Naive thymus-derived CD4-positive, alpha-beta T cell (primary cell): ENCODE measurements at regions not wholly inside any gene's neighbourhood (a gene's known extent, or its start where the extent isn't known, plus 50 kb on each side); places are given as distances from the start of the nearest gene placed in this dataset.

Source experiments
- ATAC-seq: fragments of 150-1000 bp; cut with Tn5 transposase; 2 replicates; pipeline ENCODE4 v1.10.0; 2021; ENCODE audit warnings: mild to moderate bottlenecking, moderate library complexity
- CTCF ChIA-PET: fragments of 350-600 bp; sonication (Branson Sonifier 250); formaldehyde crosslinking; loops from one replicate; lab custom pipeline; 2021; ENCODE audit warnings: antibody characterized with exemption; lab: Charles Lee
- POLR2A ChIA-PET: fragments of 350-600 bp; sonication (Branson Sonifier 250); formaldehyde crosslinking; loops from one replicate; lab custom pipeline; 2021; ENCODE audit warnings: antibody characterized with exemption, inconsistent platforms; lab: Charles Lee
- DNase-seq, 9 donors: peaks; one replicate each; pipeline versions ENCODE4 v3.0.0 to v3.0.0-alpha.2; 2020 to 2022; ENCODE audit warnings: mixed read lengths in 1 of 9
- H3K27ac ChIP-seq: one replicate; pipeline ENCODE4 v1.7.0; 2013; ENCODE audit warnings: mild to moderate bottlenecking, low read depth, low read length, moderate library complexity
- H3K27me3 ChIP-seq, 2 donors: one replicate each; pipeline ENCODE4 v1.7.0; 2013; ENCODE audit warnings: low read length in 2 of 2, mild to moderate bottlenecking in 2 of 2, moderate library complexity in 2 of 2; ENCODE audit not compliant: control insufficient read depth in 2 of 2, insufficient read depth in 2 of 2
- H3K36me3 ChIP-seq, 3 experiments: 1 replicate in 2 of 3; 2 replicates in 1 of 3; pipeline ENCODE4 v1.7.0; 2013; ENCODE audit warnings: low read length in 3 of 3, mild to moderate bottlenecking in 3 of 3, moderate library complexity in 1 of 3; ENCODE audit not compliant: insufficient read depth in 3 of 3, control insufficient read depth in 2 of 3
- H3K4me1 ChIP-seq, 2 donors: one replicate each; pipeline ENCODE4 v1.7.0; 2013; ENCODE audit warnings: low read length in 2 of 2, mild to moderate bottlenecking in 2 of 2, moderate library complexity in 1 of 2; ENCODE audit not compliant: control insufficient read depth in 2 of 2, insufficient read depth in 2 of 2
- H3K4me3 ChIP-seq: 2 replicates; pipeline ENCODE4 v1.7.0; 2013; ENCODE audit warnings: mild to moderate bottlenecking, low read length
- H3K9me3 ChIP-seq, 3 experiments: 1 replicate in 2 of 3; 2 replicates in 1 of 3; pipeline ENCODE4 v1.7.0; 2013; ENCODE audit warnings: low read length in 3 of 3; ENCODE audit not compliant: control insufficient read depth in 2 of 3
- H3K27ac Mint-ChIP-seq, 9 donors: one replicate each; pipeline ENCODE4 v1.8.0; 2020 to 2022; ENCODE audit warnings: mixed read lengths in 9 of 9, mild to moderate bottlenecking in 8 of 9, moderate library complexity in 5 of 9, inconsistent platforms in 2 of 9
- H3K27me3 Mint-ChIP-seq, 5 donors: one replicate each; pipeline ENCODE4 v1.8.0; 2021 to 2022; ENCODE audit warnings: mixed read lengths in 5 of 5, mild to moderate bottlenecking in 1 of 5
- H3K36me3 Mint-ChIP-seq, 5 donors: one replicate each; pipeline ENCODE4 v1.8.0; 2020 to 2022; ENCODE audit warnings: mixed read lengths in 5 of 5, mild to moderate bottlenecking in 3 of 5, inconsistent platforms in 1 of 5
- H3K4me1 Mint-ChIP-seq, 7 donors: one replicate each; pipeline ENCODE4 v1.8.0; 2020 to 2022; ENCODE audit warnings: mixed read lengths in 7 of 7, mild to moderate bottlenecking in 3 of 7, inconsistent platforms in 1 of 7
- H3K4me3 Mint-ChIP-seq, 10 donors: one replicate each; pipeline ENCODE4 v1.8.0; 2020 to 2022; ENCODE audit warnings: mild to moderate bottlenecking in 10 of 10, mixed read lengths in 10 of 10, moderate library complexity in 6 of 10, inconsistent platforms in 2 of 10
- H3K9me3 Mint-ChIP-seq, 11 donors: one replicate each; pipeline ENCODE4 v1.8.0; 2020 to 2022; ENCODE audit warnings: mixed read lengths in 11 of 11, mild to moderate bottlenecking in 4 of 11, inconsistent platforms in 1 of 11, moderate library complexity in 1 of 11
- intact Hi-C, 2 donors: fragments of 100-400 bp; cut with micrococcal nuclease; formaldehyde crosslinking; loops; one replicate each; pipeline ENCODE4 v1.15.1; 2023

DNA sequence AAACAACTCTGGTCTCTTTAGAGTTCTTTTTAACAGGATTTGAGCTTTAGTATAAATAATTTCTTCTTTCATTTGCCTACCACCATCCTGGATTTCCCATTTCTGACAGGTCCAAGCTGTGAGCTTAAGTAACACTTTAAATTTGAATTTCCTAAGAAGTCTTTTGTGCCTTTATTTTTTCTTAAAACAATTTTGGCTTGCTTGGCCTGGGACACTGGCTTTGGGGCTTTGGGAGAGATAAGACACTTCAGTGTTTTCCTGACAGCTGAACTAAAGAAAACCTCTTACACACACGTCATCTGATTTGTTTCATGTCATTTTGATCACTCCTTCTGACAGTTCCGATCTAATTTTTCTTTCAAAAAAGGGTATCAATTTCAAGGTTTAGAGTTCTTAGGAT lies 121.3 kb upstream of the BMPER start:
- no peak overlapping the region for H3K27ac Mint-ChIP-seq
- Histone ChIP-seq H3K9me3 (no peaks in the 10 kb centered on the region), H3K27ac (no peak overlapping the region), H3K36me3 (no peaks in the 10 kb centered on the region), H3K4me3 (no peak overlapping the region), H3K27me3 (no peaks in the 10 kb centered on the region), H3K4me1 (no peaks in the 10 kb centered on the region)
- ChIA-PET POLR2A (no interaction called here), CTCF (no interaction called here)
- no peaks in the 10 kb centered on the region for H3K9me3 Mint-ChIP-seq
- no peaks in the 10 kb centered on the region for H3K4me1 Mint-ChIP-seq
- DNase-seq = no peak
- ATAC-seq = no peak
- H3K36me3 Mint-ChIP-seq = peaks cover 0 to 11% (median 0%) of the 10 kb centered on the region in 5 donors
- no peaks in the 10 kb centered on the region for H3K27me3 Mint-ChIP-seq
- no peak overlapping the region for H3K4me3 Mint-ChIP-seq
- intact Hi-C loops = no loop called here

DNA sequence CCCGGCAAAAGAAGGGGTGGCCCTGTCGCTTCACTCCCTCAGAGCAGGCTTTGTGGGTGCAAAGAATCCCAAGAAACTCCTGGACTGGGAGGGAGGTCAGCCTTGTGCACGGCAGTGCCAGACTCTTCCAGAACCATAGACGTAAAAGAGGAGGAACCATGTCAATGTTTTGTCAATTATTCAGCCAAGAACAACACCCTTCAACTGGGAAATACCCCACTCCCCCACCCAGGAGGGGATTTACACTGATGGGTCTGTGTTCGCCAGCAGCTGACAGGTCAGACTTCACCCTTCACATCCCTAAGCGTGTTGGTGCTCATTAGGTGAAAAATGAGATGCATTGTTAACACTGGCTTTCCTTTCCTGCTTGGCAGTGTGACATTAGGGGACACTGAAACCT lies 116.8 kb upstream of the BMPER start:
- no peaks in the 10 kb centered on the region for H3K27me3 Mint-ChIP-seq
- ChIA-PET POLR2A (no interaction called here), CTCF (no interaction called here)
- DNase-seq (no peak), ATAC-seq (no peak)
- Histone ChIP-seq H3K27ac (no peak overlapping the region), H3K36me3 (no peaks in the 10 kb centered on the region), H3K27me3 (no peaks in the 10 kb centered on the region), H3K4me3 (no peak overlapping the region), H3K4me1 (no peaks in the 10 kb centered on the region), H3K9me3 (no peaks in the 10 kb centered on the region)
- intact Hi-C loops = no loop called here
- no peaks in the 10 kb centered on the region for H3K9me3 Mint-ChIP-seq
- H3K4me3 Mint-ChIP-seq = no peak overlapping the region
- H3K4me1 Mint-ChIP-seq = no peaks in the 10 kb centered on the region
- H3K27ac Mint-ChIP-seq = no peak overlapping the region
- H3K36me3 Mint-ChIP-seq = peaks cover 0 to 6% (median 0%) of the 10 kb centered on the region in 5 donors

DNA sequence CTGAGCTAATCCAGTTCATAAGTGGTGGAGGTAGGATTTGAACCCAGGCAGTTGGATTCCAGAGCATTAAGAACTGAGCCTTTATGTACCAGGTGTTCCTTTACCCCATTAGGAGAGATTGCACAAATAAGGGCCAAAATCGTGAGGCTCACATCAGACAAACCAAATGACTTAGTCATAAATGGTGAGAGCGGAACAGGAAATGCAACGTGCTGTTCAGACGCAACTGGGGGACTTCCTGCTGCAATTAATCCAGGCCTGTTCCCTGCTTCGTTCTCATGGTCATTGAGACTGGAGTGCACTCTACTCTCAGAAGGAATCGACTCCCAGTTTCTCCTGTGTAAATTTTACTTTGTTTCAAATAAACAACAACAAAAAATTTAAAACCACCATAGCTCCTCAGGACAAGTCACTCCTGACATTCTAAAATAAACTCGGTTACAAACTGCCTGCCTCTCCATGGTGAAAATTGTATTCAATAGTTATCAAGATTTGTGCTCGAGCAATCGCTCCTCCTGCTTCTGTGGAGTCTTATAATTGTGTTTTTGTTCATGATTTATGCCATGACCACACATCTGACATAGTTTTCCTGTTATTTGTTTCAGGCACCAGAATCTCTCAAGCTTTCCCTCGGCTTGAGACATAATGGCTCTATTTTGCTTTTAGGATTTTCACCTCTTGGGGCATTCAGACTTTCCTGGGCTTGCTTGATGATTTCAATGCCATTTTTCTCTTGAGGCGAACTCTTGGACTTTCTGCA lies 115.3 kb upstream of the BMPER start:
- H3K27me3 Mint-ChIP-seq = no peaks in the 10 kb centered on the region
- no peak overlapping the region for H3K4me3 ChIP-seq
- ATAC-seq (no peak), DNase-seq (no peak)
- CTCF ChIA-PET = no interaction called here
- H3K27me3 ChIP-seq = no peaks in the 10 kb centered on the region
- no peaks in the 10 kb centered on the region for H3K4me1 Mint-ChIP-seq
- POLR2A ChIA-PET = no interaction called here
- no peaks in the 10 kb centered on the region for H3K9me3 ChIP-seq
- H3K9me3 Mint-ChIP-seq = no peaks in the 10 kb centered on the region
- H3K27ac Mint-ChIP-seq = no peak overlapping the region
- intact Hi-C loops = no loop called here
- no peaks in the 10 kb centered on the region for H3K4me1 ChIP-seq
- no peak overlapping the region for H3K4me3 Mint-ChIP-seq
- no peak overlapping the region for H3K27ac ChIP-seq
- peaks cover 0 to 3% (median 0%) of the 10 kb centered on the region in 5 donors for H3K36me3 Mint-ChIP-seq
- no peaks in the 10 kb centered on the region for H3K36me3 ChIP-seq

DNA sequence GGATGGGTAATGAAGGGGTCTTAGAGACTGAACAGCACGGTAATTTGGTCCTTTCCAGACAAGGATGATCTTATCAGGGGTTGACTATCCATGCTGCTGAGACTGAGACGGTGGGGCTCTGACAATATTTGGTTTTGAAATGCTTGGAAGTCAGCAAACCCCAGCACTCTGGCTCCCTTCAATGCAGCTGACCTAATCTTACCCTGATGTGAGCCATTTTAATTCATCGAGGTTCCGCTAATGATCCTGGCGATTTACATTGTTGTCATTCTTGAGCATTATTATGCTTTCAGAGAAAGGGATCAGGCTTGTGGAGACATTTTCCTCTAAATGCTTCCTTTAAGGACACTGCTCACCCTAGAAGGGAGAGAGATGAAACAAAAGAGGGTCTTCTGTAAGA lies 114.6 kb upstream of the BMPER start:
- H3K4me3 Mint-ChIP-seq = no peak overlapping the region
- no peaks in the 10 kb centered on the region for H3K4me1 Mint-ChIP-seq
- DNase-seq (no peak), ATAC-seq (no peak)
- H3K27ac ChIP-seq = no peak overlapping the region
- no peaks in the 10 kb centered on the region for H3K27me3 ChIP-seq
- no peaks in the 10 kb centered on the region for H3K9me3 ChIP-seq
- POLR2A ChIA-PET = no interaction called here
- no peak overlapping the region for H3K27ac Mint-ChIP-seq
- intact Hi-C loops = no loop called here
- H3K9me3 Mint-ChIP-seq = no peaks in the 10 kb centered on the region
- no peaks in the 10 kb centered on the region for H3K36me3 Mint-ChIP-seq
- no peaks in the 10 kb centered on the region for H3K4me1 ChIP-seq
- no peaks in the 10 kb centered on the region for H3K36me3 ChIP-seq
- H3K4me3 ChIP-seq = no peak overlapping the region
- no peaks in the 10 kb centered on the region for H3K27me3 Mint-ChIP-seq
- CTCF ChIA-PET = no interaction called here

DNA sequence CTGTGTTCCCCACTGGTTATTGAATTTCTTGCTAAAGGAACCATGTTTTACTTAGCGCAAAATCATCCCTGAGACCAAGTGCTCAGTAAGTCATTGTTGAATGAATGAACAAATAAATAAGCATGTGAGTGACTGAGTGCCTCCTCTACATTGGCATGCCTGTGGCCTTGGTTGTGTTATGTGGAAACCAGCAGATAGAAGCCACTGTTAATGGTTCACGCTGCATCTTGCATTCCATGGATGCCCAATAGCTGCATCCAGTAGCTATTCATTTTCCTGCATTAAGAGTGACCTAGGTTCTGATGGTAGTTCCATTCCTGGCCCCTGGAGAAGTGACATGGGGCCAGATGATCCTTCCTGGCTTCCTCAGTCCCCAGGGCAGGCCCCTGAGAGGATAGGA lies 113.3 kb upstream of the BMPER start:
- Mint-ChIP-seq H3K4me1 (no peaks in the 10 kb centered on the region), H3K36me3 (no peaks in the 10 kb centered on the region), H3K27me3 (no peaks in the 10 kb centered on the region), H3K27ac (no peak overlapping the region), H3K4me3 (no peak overlapping the region), H3K9me3 (peaks cover 0 to 2% (median 0%) of the 10 kb centered on the region in 11 donors)
- Histone ChIP-seq H3K4me1 (no peaks in the 10 kb centered on the region), H3K4me3 (no peak overlapping the region), H3K27me3 (no peaks in the 10 kb centered on the region), H3K27ac (no peak overlapping the region), H3K36me3 (no peaks in the 10 kb centered on the region), H3K9me3 (no peaks in the 10 kb centered on the region)
- ChIA-PET POLR2A (no interaction called here), CTCF (no interaction called here)
- DNase-seq (no peak), ATAC-seq (no peak)
- intact Hi-C loops = no loop called here

DNA sequence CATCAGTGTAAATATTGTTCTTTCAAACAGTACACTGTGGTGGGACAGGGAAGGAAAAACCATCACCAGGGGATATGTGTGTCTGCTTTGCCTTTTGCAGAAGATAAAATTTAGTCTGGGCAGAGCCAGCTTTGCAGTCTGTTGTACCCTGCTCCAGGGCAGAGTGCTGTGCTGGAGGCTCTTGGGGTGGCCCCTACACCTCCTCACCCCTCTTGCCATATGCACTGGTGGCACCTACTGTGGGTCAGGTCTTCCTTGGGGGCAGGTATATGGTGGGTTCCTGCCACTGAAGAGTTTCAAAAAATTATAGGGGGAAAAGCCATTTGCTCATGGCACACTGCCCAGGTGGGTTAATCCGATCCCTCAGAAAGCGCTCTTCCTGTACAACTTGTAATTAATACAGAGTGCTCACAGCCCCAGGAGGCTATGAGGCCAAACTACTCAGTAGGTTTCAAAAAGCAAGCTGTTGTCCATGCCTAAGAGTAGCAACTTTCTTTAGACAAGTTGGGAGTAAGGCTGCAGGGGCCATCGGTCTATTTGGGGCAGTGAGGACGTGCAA lies 112.7 kb upstream of the BMPER start:
- Histone ChIP-seq H3K27me3 (no peaks in the 10 kb centered on the region), H3K27ac (no peak overlapping the region), H3K36me3 (no peaks in the 10 kb centered on the region), H3K4me1 (no peaks in the 10 kb centered on the region), H3K9me3 (no peaks in the 10 kb centered on the region), H3K4me3 (no peak overlapping the region)
- ATAC-seq (no peak), DNase-seq (no peak)
- Mint-ChIP-seq H3K4me3 (no peak overlapping the region), H3K27ac (no peak overlapping the region), H3K9me3 (peaks cover 0 to 4% (median 0%) of the 10 kb centered on the region in 11 donors), H3K27me3 (no peaks in the 10 kb centered on the region), H3K36me3 (no peaks in the 10 kb centered on the region), H3K4me1 (no peaks in the 10 kb centered on the region)
- ChIA-PET POLR2A (no interaction called here), CTCF (no interaction called here)
- intact Hi-C loops = no loop called here

DNA sequence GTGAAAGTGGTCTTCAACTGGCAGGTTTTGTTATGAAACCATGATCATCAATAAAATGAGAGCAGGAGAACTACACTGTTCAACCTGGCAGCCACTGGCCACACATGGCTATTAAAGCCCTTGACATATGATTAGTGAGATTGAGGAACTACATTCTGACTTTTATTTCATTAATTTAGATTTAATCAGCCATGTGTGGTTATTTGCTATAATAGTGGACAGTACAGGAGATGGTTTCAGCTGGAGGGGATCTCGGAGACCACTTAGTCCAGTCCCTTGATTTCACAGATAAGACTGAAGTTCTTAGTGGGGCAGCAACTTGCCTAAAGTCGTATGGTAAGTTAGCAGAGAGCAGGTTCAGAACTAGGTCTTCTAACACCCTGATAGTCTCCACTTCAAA lies 111.7 kb upstream of the BMPER start:
- H3K4me1 Mint-ChIP-seq = no peaks in the 10 kb centered on the region
- no peaks in the 10 kb centered on the region for H3K27me3 ChIP-seq
- H3K4me1 ChIP-seq = no peaks in the 10 kb centered on the region
- H3K9me3 Mint-ChIP-seq = peaks cover 0 to 4% (median 0%) of the 10 kb centered on the region in 11 donors
- CTCF ChIA-PET = no interaction called here
- intact Hi-C loops = no loop called here
- H3K36me3 ChIP-seq = no peaks in the 10 kb centered on the region
- no peak overlapping the region for H3K27ac ChIP-seq
- no peaks in the 10 kb centered on the region for H3K9me3 ChIP-seq
- no peak overlapping the region for H3K27ac Mint-ChIP-seq
- DNase-seq (no peak), ATAC-seq (no peak)
- H3K4me3 ChIP-seq = no peak overlapping the region
- no peak overlapping the region for H3K4me3 Mint-ChIP-seq
- no peaks in the 10 kb centered on the region for H3K36me3 Mint-ChIP-seq
- POLR2A ChIA-PET = no interaction called here
- no peaks in the 10 kb centered on the region for H3K27me3 Mint-ChIP-seq
